ENCODE measurements at regions not wholly inside any gene's neighbourhood (a gene's known extent, or its start where the extent isn't known, plus 50 kb on each side); places are given as distances from the start of the nearest gene placed in this dataset.
"Not testable (repeated sequence)": the region's sequence is repeated elsewhere in the genome, so short reads cannot be mapped to it uniquely, and the experiment has no call there.

- no peak for DNase-seq
These were observed 129.6 kb downstream of the CD24 start for GRCh38 chr6:106844930-106845329.

- no peak for DNase-seq
These were observed 141.6 kb downstream of the CD24 start for GRCh38 chr6:106832766-106833510.

- DNase-seq, result no peak
These were observed 143.6 kb downstream of the CD24 start for GRCh38 chr6:106830930-106831329.

- no peak for DNase-seq
These were observed 145.1 kb downstream of the CD24 start for GRCh38 chr6:106829451-106829850.

- no peak for DNase-seq
These were observed 147.4 kb downstream of the CD24 start for GRCh38 chr6:106827081-106827480.

- DNase-seq, result no peak
These were observed 149.4 kb downstream of the CD24 start for GRCh38 chr6:106825156-106825555.

- no peak for DNase-seq
These were observed 150.7 kb downstream of the CD24 start for GRCh38 chr6:106823732-106824351.

- no peak for DNase-seq
These were observed 151.5 kb downstream of the CD24 start for GRCh38 chr6:106823058-106823457.

- DNase-seq, result no peak
These were observed 154.1 kb downstream of the CD24 start for GRCh38 chr6:106820412-106820852.

GRCh38 chr6:106811088-106811686 lies 163.3 kb downstream of the CD24 start:
- no peak for DNase-seq

- no peak for DNase-seq
These were observed 165.8 kb downstream of the CD24 start for GRCh38 chr6:106808758-106809157.

GRCh38 chr6:106807947-106808611 lies 166.4 kb downstream of the CD24 start:
- DNase-seq, result no peak

- DNase-seq, result not testable (repeated sequence)
These were observed 168.3 kb downstream of the CD24 start for GRCh38 chr6:106806253-106806652.

- DNase-seq, result no peak
These were observed 168.8 kb downstream of the CD24 start for GRCh38 chr6:106805771-106806170.

GRCh38 chr6:106804346-106805335 lies 169.9 kb downstream of the CD24 start:
- DNase-seq, result no peak

- DNase-seq, result no peak
These were observed 171.3 kb downstream of the CD24 start for GRCh38 chr6:106803188-106803587.

GRCh38 chr6:106802139-106802538 lies 172.4 kb downstream of the CD24 start:
- no peak for DNase-seq

GRCh38 chr6:106801256-106801655 lies 171.9 kb downstream of the QRSL1 start:
- no peak for DNase-seq

- DNase-seq, result no peak
These were observed 171.0 kb downstream of the QRSL1 start for GRCh38 chr6:106800379-106800778.

- no peak for DNase-seq
These were observed 169.9 kb downstream of the QRSL1 start for GRCh38 chr6:106799031-106799894.

GRCh38 chr6:106797186-106797585 lies 167.8 kb downstream of the QRSL1 start:
- DNase-seq, result no peak

All from SW 1271 (cell line).